ENCODE measurements at regions not wholly inside any gene's neighbourhood (a gene's known extent, or its start where the extent isn't known, plus 50 kb on each side); places are given as distances from the start of the nearest gene placed in this dataset.

DNA sequence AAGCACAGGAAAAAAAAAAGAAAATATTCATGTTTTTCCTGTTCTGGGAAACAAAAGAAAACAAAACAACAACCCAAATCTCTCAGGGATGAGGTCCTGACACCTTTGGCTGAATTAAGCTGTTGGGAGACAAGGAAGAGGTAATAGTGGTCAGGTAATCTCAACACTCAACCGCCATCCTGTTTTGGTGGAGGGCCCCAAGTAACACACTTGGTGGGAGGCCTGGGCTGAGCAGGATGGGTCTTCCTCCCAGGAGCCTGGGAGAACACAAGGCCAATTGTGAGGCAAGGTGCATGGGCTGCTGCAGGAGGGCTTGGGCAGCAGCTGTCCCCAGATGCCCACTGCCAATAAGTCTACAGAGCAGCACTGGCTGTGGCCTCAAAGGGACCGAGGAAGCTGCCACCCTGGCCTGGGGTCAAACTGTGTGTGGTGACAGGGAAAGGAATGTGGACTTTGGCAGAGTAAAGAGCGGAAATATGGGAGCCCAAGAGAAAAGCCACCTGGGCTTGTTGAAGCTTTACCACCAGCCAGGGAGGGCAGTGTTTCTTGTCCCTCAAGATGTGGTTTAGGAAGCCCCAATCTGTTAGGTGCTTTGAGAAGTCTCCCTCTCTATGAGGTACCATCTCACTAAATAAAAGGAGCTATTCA is 93.5 kb upstream of the SLC25A13 start:
- no peak for DNase-seq (ENCODE audit: extremely low read depth in 1 of 2, low read depth in 1 of 2)

DNA sequence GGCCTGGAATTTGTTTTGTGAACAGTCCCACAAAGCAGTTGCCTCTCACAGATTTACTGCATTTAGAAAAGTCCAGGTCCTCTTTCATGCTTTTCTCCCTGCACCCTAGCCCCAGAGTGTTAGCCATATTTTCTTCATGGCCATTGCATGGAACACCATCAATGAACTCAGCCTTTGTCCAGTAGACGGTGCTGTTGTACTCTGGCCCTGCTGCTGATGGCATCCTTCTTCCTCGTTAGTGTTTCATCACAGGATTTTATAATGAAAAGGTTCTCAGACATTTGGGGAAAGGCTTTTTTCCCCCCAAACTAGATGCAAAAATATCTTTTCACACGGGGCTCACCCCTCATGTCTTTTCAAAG is 93.0 kb upstream of the SLC25A13 start:
- no peak for DNase-seq (ENCODE audit: extremely low read depth in 1 of 2, low read depth in 1 of 2)

DNA sequence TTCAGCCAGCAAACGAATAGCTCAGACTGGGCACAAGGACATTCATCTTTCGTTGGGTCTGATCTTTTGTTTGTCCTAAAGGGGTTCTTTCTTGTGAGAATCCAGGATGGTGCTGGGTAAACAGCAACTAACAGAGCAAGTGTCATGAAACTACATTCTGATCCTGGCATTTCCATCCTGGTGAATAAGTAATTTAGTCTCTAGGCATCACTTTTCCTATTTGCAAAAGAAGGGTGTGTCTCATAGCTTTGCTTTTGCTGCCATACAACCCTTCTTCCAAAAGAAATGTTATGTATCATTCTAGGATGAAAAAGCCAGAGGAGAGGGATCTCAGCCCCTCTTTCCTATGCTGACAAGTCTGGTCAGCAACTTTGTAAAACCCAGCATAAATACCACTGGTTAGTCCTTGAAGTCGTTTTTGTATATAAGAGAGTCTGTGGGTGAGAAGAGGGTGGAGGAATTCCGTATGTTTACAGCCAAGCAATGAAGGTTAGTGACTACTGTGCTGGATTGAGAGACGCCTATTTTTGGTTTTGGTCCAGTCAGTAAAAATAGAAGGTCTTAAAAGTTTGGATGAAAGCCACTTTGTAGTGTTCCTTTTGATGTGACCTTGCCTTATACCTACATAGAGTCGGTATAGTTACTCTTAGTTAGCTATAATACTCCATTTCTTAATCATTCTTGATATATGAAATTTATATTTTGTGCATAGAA is 88.4 kb upstream of the SLC25A13 start:
- DNase-seq (ENCODE audit: extremely low read depth in 1 of 2, low read depth in 1 of 2), result no peak

DNA sequence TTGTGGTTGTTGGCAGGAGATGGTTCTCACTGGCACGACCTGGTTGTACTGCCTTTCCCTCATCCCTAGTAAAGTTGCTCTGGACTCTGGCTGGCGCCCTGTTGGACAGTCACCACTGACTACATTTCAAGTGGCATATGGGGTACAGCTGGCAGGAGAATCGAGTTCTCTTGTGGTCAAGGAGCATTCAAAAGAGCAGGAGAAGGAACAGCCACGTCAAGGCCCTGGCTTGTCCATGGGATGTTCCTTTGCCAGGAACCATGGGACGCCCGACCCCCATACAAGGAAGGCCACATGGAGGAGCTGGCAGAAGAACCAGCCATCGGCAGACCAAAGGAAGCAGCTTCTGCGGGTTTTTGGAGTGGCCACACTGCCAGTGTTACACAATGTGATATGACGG is 87.0 kb upstream of the SLC25A13 start:
- DNase-seq (ENCODE audit: extremely low read depth in 1 of 2, low read depth in 1 of 2), result no peak

DNA sequence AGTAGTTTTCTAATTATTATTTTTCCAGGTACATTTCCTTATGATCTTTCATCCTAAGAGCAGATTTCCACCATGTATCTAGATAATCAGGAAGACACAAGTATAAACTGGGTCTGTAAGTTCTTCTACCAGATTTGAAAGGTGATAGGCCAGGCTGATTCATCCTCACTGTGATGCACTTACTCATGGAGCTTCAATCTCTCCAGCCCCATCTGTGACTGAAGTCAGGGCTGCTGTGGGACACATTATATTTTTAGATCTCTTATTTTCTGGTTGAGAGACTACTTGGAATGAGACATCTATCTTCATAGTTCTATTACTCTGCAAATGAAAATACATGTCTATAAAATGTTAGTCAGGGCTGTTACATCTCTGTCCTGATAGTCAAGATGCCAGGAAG is 85.5 kb upstream of the SLC25A13 start:
- no peak for DNase-seq (ENCODE audit: extremely low read depth in 1 of 2, low read depth in 1 of 2)

DNA sequence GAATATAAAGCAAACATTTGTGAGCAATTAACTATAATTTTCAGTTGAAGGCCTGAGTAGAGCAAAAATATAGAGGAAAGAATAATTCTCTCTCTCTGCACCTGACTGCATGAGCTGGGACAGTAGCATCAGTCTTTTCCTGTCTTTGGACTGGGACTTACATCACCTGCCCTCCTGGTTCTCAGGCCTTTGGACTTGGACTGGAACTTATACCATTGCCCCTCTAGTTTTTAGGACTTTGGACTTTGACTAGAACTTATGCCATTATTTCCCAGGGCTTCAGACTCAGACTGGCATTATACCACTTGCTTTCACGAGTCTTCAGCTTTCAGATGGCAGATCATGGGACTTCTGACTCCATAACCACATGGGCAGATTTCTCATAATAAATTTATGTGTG is 81.0 kb upstream of the SLC25A13 start:
- DNase-seq (ENCODE audit: extremely low read depth in 1 of 2, low read depth in 1 of 2), result no peak

DNA sequence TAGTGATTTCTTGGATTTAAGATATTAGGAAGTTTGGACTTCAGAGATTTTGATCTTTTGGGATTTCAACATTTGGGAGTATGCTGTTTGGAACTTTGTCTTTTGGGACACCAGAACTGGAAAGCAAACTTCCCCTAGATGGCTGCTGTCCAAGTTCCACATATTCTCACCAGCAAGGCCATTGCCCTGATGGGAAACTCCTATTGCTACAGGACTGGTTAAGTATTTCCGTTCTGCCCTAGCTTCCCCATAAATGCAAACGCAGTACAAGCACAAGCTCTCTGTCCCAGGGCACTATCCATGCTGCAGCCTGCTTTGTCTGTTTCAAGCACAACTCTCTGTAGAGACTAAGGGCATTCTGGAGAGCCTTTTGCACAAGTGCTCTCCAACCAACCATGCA is 79.3 kb upstream of the SLC25A13 start:
- DNase-seq (ENCODE audit: extremely low read depth in 1 of 2, low read depth in 1 of 2), result no peak

DNA sequence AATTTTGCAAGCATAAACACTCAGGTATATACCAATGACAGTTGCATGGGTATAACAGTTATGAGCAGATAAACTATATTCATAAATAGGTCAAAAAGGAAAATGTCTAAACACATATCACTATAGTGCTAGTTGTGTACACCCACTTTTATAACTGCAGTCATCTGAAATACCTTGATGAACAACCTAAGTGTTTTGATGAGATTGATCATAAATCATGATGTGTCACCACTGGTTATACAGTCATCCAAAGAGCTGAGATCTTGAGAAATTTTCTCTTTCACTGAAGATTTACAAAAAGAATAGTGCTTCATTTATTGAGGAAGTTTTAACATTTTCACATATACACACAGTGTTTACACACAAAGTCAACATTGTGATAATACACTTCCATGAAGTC is 78.6 kb upstream of the SLC25A13 start:
- no peak for DNase-seq (ENCODE audit: extremely low read depth in 1 of 2, low read depth in 1 of 2)

DNA sequence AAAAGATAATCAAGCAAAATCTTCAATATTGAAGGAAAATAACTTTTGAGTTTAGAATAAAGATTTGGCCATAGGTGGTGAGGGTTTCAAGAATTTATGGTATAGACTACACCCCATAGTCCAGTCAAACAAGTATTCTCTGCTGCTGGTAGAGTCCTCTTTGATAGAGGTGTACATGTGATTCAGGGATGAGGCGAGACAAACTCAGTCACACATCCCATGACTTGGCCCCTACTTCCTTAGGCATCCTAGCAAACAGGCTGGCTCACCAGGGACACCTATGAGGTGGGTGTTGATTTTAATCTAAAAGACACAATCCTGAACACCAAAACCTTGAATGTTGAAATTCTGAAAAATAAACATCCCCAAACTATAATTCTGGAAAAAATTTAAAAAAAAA is 78.1 kb upstream of the SLC25A13 start:
- DNase-seq (ENCODE audit: extremely low read depth in 1 of 2, low read depth in 1 of 2), result no peak

DNA sequence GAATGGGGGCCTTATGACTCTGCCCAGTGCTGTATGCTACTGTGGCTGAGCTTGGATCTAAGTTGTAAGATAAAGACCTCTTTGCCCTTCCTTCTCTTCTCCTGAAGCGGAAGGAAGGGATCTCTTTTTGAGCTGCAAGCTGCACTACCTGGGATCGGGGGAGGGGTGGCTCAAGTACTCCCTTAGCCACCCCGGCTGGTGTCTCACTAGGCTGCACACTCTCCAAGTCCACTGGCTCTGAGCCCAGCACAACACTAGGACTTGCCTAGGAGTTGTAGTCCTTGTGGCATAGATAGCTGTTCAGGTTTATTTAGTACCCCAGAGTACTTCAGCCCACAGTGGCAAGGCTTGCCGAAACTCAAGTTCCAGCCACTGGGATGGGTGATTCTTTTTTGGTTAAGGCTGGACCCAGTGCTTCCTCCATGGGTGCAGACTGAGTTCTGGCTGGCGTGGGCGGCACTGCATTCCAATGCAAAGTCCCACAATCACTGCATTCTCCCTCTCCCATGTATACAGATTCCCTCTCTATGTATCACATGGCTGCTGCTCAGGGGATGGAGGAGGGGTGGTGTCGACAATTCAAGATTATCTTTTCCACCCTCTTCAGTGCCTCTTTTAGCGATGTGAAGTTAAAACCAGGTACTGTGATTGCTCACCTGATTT is 76.2 kb upstream of the SLC25A13 start:
- DNase-seq (ENCODE audit: extremely low read depth in 1 of 2, low read depth in 1 of 2), result no peak

DNA sequence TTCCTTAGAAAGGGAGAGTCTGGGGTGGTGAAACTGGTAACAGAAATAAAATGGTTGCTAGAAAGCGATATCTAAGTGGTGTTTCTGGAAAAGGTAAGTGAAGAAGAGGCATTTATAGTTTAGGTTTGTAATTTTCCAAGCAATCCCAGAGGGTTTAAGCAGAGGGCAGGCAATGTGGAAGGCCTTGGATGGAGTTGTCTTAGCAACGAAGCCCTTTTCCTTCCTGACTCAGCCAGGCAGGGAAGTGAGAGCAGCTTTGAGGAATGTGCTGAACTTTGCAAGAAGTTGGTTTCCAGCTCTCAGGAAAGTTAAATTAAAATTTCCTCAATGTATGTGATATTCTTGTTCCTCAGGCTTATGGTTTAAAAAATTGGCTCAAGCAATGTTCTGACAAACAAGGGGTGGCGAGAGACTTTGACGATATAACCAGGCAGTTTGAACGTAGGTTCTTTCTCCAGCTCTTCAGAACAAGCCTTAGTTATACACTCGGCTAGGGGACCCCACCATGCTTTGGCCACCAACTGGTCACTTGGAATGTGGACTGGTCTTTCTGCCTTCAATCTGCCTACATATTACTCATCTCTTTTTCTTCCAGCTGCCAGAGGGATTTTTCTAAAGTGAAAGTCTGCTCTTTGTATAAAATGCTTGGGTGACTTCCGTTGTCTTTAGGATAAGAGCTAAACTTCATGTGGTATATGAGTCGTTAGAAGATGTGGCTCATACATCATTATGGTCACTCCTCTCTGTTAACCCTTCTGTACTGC is 66.9 kb upstream of the SLC25A13 start:
- DNase-seq (ENCODE audit: extremely low read depth in 1 of 2, low read depth in 1 of 2), result no peak

DNA sequence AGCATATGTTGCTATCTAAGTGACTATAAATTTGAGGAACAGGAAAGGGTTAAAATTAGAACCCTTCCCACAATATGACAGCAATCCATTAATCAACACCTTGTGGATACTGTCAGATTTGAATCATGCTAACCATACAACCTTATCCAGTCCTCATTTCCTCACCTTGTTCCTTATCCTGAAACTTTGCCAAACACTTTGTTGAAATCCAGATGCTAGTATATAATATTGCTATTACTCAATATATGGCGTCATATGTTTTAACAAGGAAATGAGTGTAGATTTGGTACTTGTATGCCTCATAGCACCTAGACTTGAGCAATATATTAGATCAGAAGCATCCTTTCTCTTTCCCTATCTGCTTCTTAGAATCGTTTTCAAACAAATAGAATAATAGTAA is 66.3 kb upstream of the SLC25A13 start:
- DNase-seq (ENCODE audit: extremely low read depth in 1 of 2, low read depth in 1 of 2), result no peak

DNA sequence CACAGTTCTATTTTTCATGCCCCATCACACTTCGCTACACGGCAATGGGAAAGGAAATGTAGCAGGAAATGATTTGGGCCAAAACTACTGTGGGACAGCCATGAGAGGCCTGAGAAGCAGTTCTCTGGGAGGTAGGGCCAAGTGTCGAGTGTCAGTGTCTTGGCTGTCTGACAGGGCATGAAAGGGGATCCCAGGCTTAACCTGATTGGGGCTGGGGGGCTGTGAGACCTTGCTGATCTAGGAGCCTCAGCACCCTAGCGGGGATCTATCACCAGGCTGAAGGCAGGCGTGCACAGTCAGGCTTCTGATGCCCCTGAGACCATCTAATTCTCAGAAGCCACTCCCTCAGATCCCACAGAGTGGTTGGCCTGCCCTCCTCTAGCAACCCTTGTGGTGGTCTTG is 58.2 kb upstream of the SLC25A13 start:
- no peak for DNase-seq (ENCODE audit: extremely low read depth in 1 of 2, low read depth in 1 of 2)

DNA sequence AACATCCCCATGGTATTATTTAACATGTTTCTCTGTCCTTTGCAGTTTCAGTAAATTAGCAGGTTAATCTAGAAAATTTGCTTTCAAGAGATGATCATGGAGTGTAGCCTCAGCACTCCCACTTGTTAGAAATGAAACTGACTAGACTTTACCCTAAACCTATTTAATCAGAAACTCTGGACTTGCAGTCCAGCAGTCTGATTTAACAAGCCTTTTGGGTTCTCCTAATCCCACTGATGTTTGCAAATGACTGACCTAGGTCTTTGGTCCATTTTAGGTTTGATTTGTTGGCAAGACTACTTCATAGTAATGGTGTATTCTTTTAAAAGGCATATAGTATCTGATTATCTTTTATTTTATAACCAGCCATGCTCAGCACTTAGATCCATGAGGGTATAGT is 55.5 kb upstream of the SLC25A13 start:
- no peak for DNase-seq (ENCODE audit: extremely low read depth in 1 of 2, low read depth in 1 of 2)
